CD4-positive, alpha-beta T cell (primary cell): ENCODE measurements at regions not wholly inside any gene's neighbourhood (a gene's known extent, or its start where the extent isn't known, plus 50 kb on each side); places are given as distances from the start of the nearest gene placed in this dataset.

Experiments used
- ATAC-seq: fragments of 200-7000 bp; cut with Tn5 transposase; one replicate; pipeline ENCODE4 v1.10.0; 2022; ENCODE audit warnings: mild to moderate bottlenecking; ENCODE audit not compliant: poor library complexity
- CTCF ChIA-PET: fragments of 350-600 bp; sonication (Branson Sonifier 250); formaldehyde crosslinking; loops from one replicate; lab custom pipeline; 2021; ENCODE audit warnings: antibody characterized with exemption, inconsistent platforms; lab: Charles Lee
- POLR2A ChIA-PET: fragments of 350-600 bp; sonication (Branson Sonifier 250); formaldehyde crosslinking; loops from one replicate; lab custom pipeline; 2021; ENCODE audit warnings: antibody characterized with exemption, inconsistent platforms; lab: Charles Lee
- DNase-seq, 14 experiments: peaks; one replicate each; pipeline ENCODE4 v3.0.0-alpha.2; 2013 to 2020; ENCODE audit warnings: mixed read lengths in 2 of 14
- H3K27ac ChIP-seq, 2 donors: one replicate each; pipeline versions ENCODE4 v1.5.1 to v1.7.0; 2013; ENCODE audit warnings: low read length in 2 of 2, low read depth in 1 of 2, mild to moderate bottlenecking in 1 of 2
- H3K27me3 ChIP-seq, 2 experiments: 1 replicate in 1 of 2; 2 replicates in 1 of 2; pipeline versions ENCODE4 v1.6.1 to v1.7.0; 2013; ENCODE audit warnings: low read length in 2 of 2, control low read depth in 1 of 2, mild to moderate bottlenecking in 1 of 2, moderate library complexity in 1 of 2; ENCODE audit not compliant: insufficient read depth in 2 of 2, control insufficient read depth in 1 of 2
- H3K36me3 ChIP-seq: one replicate; pipeline ENCODE4 v1.6.1; 2013; ENCODE audit warnings: low read length, control low read depth; ENCODE audit not compliant: insufficient read depth
- H3K4me1 ChIP-seq: one replicate; pipeline ENCODE4 v1.6.1; 2013; ENCODE audit warnings: low read length, control low read depth; ENCODE audit not compliant: insufficient read depth
- H3K4me3 ChIP-seq: one replicate; pipeline ENCODE4 v1.5.1; 2013; ENCODE audit warnings: mild to moderate bottlenecking, low read length, moderate library complexity
- H3K9me3 ChIP-seq, 2 experiments: 1 replicate in 1 of 2; 2 replicates in 1 of 2; pipeline versions ENCODE4 v1.6.1 to v1.7.0; 2013; ENCODE audit warnings: low read length in 2 of 2, mild to moderate bottlenecking in 2 of 2, control low read depth in 1 of 2, moderate library complexity in 1 of 2; ENCODE audit not compliant: control insufficient read depth in 1 of 2, insufficient read depth in 1 of 2
- H3K27ac Mint-ChIP-seq: one replicate; pipeline ENCODE4 v1.8.0; 2020; ENCODE audit warnings: mixed read lengths
- H3K27me3 Mint-ChIP-seq: one replicate; pipeline ENCODE4 v1.8.0; 2021; ENCODE audit warnings: mixed read lengths
- H3K36me3 Mint-ChIP-seq: one replicate; pipeline ENCODE4 v1.8.0; 2021; ENCODE audit warnings: low read depth, mixed read lengths
- H3K4me1 Mint-ChIP-seq: one replicate; pipeline ENCODE4 v1.8.0; 2021; ENCODE audit warnings: low read depth, mixed read lengths
- H3K4me3 Mint-ChIP-seq: one replicate; pipeline ENCODE4 v1.8.0; 2020; ENCODE audit warnings: mild to moderate bottlenecking, mixed read lengths
- H3K9me3 Mint-ChIP-seq: one replicate; pipeline ENCODE4 v1.8.0; 2020; ENCODE audit warnings: mixed read lengths
- intact Hi-C, 2 experiments: fragments of 100-400 bp; cut with DNase I in 1 of 2; cut with micrococcal nuclease in 1 of 2; formaldehyde crosslinking; loops; one replicate each; pipeline versions ENCODE4 v1.15.1 to v1.9.0; 2023 to 2025; cut with DNase I, micrococcal nuclease
- TF ChIP-seq, protein P1 (sequence below): fragments of 200-600 bp; IDR thresholded peaks from one replicate; pipeline ENCODE4 v1.8.0; 2022; ENCODE audit warnings: antibody characterized with exemption, mild to moderate bottlenecking

GRCh38 chr6:152918991-152919390 lies 63.9 kb downstream of the FBXO5 start:
- no peaks in the 10 kb centered on the region for H3K4me1 ChIP-seq
- H3K27me3 ChIP-seq: peaks cover 0 to 4% of the 10 kb centered on the region in 2 experiments
- H3K27me3 Mint-ChIP-seq: peaks cover 50% of the 10 kb centered on the region
- no peaks in the 10 kb centered on the region for H3K36me3 Mint-ChIP-seq
- intact Hi-C loops: no loop called here
- H3K9me3 ChIP-seq: peaks cover 0 to 5% of the 10 kb centered on the region in 2 experiments
- no peaks in the 10 kb centered on the region for H3K36me3 ChIP-seq
- H3K4me1 Mint-ChIP-seq: no peaks in the 10 kb centered on the region
- H3K4me3 Mint-ChIP-seq: no peak overlapping the region
- ATAC-seq: no peak
- no peak overlapping the region for H3K27ac ChIP-seq
- no peak overlapping the region for H3K4me3 ChIP-seq
- TF ChIP-seq, protein P1, sequence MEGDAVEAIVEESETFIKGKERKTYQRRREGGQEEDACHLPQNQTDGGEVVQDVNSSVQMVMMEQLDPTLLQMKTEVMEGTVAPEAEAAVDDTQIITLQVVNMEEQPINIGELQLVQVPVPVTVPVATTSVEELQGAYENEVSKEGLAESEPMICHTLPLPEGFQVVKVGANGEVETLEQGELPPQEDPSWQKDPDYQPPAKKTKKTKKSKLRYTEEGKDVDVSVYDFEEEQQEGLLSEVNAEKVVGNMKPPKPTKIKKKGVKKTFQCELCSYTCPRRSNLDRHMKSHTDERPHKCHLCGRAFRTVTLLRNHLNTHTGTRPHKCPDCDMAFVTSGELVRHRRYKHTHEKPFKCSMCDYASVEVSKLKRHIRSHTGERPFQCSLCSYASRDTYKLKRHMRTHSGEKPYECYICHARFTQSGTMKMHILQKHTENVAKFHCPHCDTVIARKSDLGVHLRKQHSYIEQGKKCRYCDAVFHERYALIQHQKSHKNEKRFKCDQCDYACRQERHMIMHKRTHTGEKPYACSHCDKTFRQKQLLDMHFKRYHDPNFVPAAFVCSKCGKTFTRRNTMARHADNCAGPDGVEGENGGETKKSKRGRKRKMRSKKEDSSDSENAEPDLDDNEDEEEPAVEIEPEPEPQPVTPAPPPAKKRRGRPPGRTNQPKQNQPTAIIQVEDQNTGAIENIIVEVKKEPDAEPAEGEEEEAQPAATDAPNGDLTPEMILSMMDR: no peak
- H3K9me3 Mint-ChIP-seq: no peaks in the 10 kb centered on the region
- ChIA-PET POLR2A (no interaction called here), CTCF (no interaction called here)
- H3K27ac Mint-ChIP-seq: no peak overlapping the region
- DNase-seq: no peak

- intact Hi-C loops: no loop called here
- Histone ChIP-seq H3K36me3 (no peaks in the 10 kb centered on the region), H3K9me3 (no peaks in the 10 kb centered on the region), H3K27ac (no peak overlapping the region), H3K27me3 (no peaks in the 10 kb centered on the region), H3K4me3 (no peak overlapping the region), H3K4me1 (no peaks in the 10 kb centered on the region)
- Mint-ChIP-seq H3K9me3 (no peaks in the 10 kb centered on the region), H3K4me1 (no peaks in the 10 kb centered on the region), H3K4me3 (no peak overlapping the region), H3K27ac (no peak overlapping the region), H3K27me3 (peaks cover 48% of the 10 kb centered on the region), H3K36me3 (no peaks in the 10 kb centered on the region)
- POLR2A ChIA-PET: no interaction called here
- no peak for ATAC-seq
- CTCF ChIA-PET: no interaction called here
- TF ChIP-seq, protein P1: no peak
- DNase-seq: no peak
Measured at GRCh38 chr6:152920016-152920415, 62.8 kb downstream of the FBXO5 start.
